HFFc6 (cell line): ENCODE measurements at regions not wholly inside any gene's neighbourhood (a gene's known extent, or its start where the extent isn't known, plus 50 kb on each side); places are given as distances from the start of the nearest gene placed in this dataset.
A peak's percentile ranks its signal among the peaks of the same experiment; 100 is the strongest.
"Not testable (repeated sequence)": the region's sequence is repeated elsewhere in the genome, so short reads cannot be mapped to it uniquely, and the experiment has no call there.

Experiments
- DNase-seq: peaks from one replicate; pipeline ENCODE4 v3.0.0-alpha.2; 2018
- H3K27ac Mint-ChIP-seq: 2 replicates; pipeline ENCODE4 v1.8.0; 2020; ENCODE audit warnings: mild to moderate bottlenecking, mixed read lengths
- H3K27me3 Mint-ChIP-seq: 2 replicates; pipeline ENCODE4 v1.8.0; 2021; ENCODE audit warnings: mild to moderate bottlenecking, moderate library complexity, mixed read lengths; ENCODE audit not compliant: insufficient read depth
- H3K36me3 Mint-ChIP-seq: 2 replicates; pipeline ENCODE4 v1.8.0; 2021; ENCODE audit warnings: low read depth, mixed read lengths
- H3K4me1 Mint-ChIP-seq: 2 replicates; pipeline ENCODE4 v1.8.0; 2020; ENCODE audit warnings: low read depth, mixed read lengths
- H3K4me3 Mint-ChIP-seq: 2 replicates; pipeline ENCODE4 v1.8.0; 2020; ENCODE audit warnings: mild to moderate bottlenecking, moderate library complexity, mixed read lengths
- H3K9me3 Mint-ChIP-seq: 2 replicates; pipeline ENCODE4 v1.8.0; 2020; ENCODE audit warnings: mild to moderate bottlenecking, mixed read lengths
- CTCF ChIP-seq: fragments of 200-600 bp; sonication (generic); IDR thresholded peaks from 2 replicates; pipeline ENCODE4 v1.5.0; 2021; ENCODE audit warnings: antibody characterized with exemption, mild to moderate bottlenecking

GRCh38 chr10:35870665-35871310 lies 228.7 kb upstream of the FZD8 start:
- Mint-ChIP-seq H3K9me3 (no peaks in the 10 kb centered on the region; the same call in 1 of the 2 replicates), H3K36me3 (peaks cover 6% of the 10 kb centered on the region; the same call in 1 of the 2 replicates), H3K27me3 (no peaks in the 10 kb centered on the region), H3K4me1 (peaks cover 44% of the 10 kb centered on the region), H3K4me3 (peak overlapping the region; percentile 43; the same call in 1 of the 2 replicates), H3K27ac (peak overlapping the region; percentile 25)
- DNase-seq = no peak
- TF ChIP-seq CTCF = no peak

- not testable (repeated sequence) for H3K36me3 Mint-ChIP-seq
Measured at GRCh38 chr10:35858676-35859283, 216.7 kb upstream of the FZD8 start.

GRCh38 chr10:35857860-35858259 lies 215.8 kb upstream of the FZD8 start:
- Mint-ChIP-seq H3K27me3 (peaks cover 2% of the 10 kb centered on the region; the same call in 1 of the 2 replicates), H3K4me1 (peaks cover 23% of the 10 kb centered on the region), H3K9me3 (peaks cover 5% of the 10 kb centered on the region; the same call in 1 of the 2 replicates), H3K4me3 (no peak overlapping the region), H3K36me3 (no peaks in the 10 kb centered on the region), H3K27ac (no peak overlapping the region)
- no peak for DNase-seq
- no peak for TF ChIP-seq CTCF

More at GRCh38 chr10:35858676-35859283, 216.7 kb upstream of the FZD8 start:
- not testable (repeated sequence) for H3K9me3 Mint-ChIP-seq, H3K27ac Mint-ChIP-seq, H3K27me3 Mint-ChIP-seq, H3K4me3 Mint-ChIP-seq, DNase-seq
- H3K4me1 Mint-ChIP-seq = peaks cover 23% of the 10 kb centered on the region

- H3K27ac Mint-ChIP-seq = no peak overlapping the region
- H3K27me3 Mint-ChIP-seq = no peaks in the 10 kb centered on the region
- no peaks in the 10 kb centered on the region for H3K9me3 Mint-ChIP-seq
- peaks cover 23% of the 10 kb centered on the region for H3K4me1 Mint-ChIP-seq
- H3K36me3 Mint-ChIP-seq = no peaks in the 10 kb centered on the region
- TF ChIP-seq CTCF = no peak
- DNase-seq = no peak
- no peak overlapping the region for H3K4me3 Mint-ChIP-seq
Measured at GRCh38 chr10:35855155-35855947, 213.3 kb upstream of the FZD8 start.

GRCh38 chr10:35854661-35855060 lies 212.6 kb upstream of the FZD8 start:
- no peak for TF ChIP-seq CTCF
- Mint-ChIP-seq H3K27ac (no peak overlapping the region), H3K27me3 (no peaks in the 10 kb centered on the region), H3K36me3 (no peaks in the 10 kb centered on the region), H3K9me3 (no peaks in the 10 kb centered on the region), H3K4me1 (peaks cover 23% of the 10 kb centered on the region), H3K4me3 (no peak overlapping the region)
- no peak for DNase-seq

GRCh38 chr10:35852721-35853120 lies 210.6 kb upstream of the FZD8 start:
- peaks cover 4% of the 10 kb centered on the region for H3K27me3 Mint-ChIP-seq
- H3K9me3 Mint-ChIP-seq = no peaks in the 10 kb centered on the region
- TF ChIP-seq CTCF = no peak
- H3K4me3 Mint-ChIP-seq = no peak overlapping the region
- DNase-seq = no peak
- no peak overlapping the region for H3K27ac Mint-ChIP-seq
- H3K36me3 Mint-ChIP-seq = no peaks in the 10 kb centered on the region
- H3K4me1 Mint-ChIP-seq = peaks cover 23% of the 10 kb centered on the region
